GM19328 (cell line): ENCODE measurements at regions not wholly inside any gene's neighbourhood (a gene's known extent, or its start where the extent isn't known, plus 50 kb on each side); places are given as distances from the start of the nearest gene placed in this dataset.

Experiments used
- ATAC-seq: cut with Tn5 transposase; IDR thresholded peaks from one replicate; pipeline ENCODE4 v1.9.1; 2021; ENCODE audit warnings: mild to moderate bottlenecking, moderate library complexity; ENCODE audit not compliant: unreplicated experiment

DNA sequence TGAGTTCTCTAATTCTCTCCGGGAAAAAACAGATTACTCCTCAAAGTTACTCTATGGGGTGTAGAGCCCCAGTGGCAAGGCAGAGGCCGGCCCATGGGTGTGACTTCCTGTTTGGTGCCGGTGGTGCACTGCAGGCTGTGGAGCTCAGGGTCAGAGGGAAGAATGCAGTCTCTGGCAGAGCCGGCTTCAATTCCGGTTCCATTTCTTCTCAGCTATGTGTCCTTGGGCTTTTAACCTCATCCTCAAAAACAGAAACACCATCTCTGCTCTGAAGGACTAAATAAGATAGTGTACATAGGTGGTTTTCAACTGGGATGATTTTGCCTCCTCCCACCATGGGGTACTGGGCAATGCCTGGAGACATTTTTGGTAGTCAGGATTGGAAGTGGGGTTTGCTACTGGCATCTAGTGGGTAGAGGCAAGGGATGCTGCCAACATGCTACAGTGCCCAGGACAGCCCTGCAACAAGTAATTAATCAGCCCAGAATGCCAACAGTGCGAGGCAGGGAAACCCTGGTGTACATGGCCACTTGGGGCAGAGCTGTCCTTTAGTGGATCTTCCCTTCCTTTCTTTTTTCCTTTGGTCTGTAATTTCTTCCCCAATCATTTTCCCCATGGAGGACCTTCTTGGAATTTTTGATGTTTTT, 81.2 kb downstream of the INSIG2 start:
- ATAC-seq: no peak

DNA sequence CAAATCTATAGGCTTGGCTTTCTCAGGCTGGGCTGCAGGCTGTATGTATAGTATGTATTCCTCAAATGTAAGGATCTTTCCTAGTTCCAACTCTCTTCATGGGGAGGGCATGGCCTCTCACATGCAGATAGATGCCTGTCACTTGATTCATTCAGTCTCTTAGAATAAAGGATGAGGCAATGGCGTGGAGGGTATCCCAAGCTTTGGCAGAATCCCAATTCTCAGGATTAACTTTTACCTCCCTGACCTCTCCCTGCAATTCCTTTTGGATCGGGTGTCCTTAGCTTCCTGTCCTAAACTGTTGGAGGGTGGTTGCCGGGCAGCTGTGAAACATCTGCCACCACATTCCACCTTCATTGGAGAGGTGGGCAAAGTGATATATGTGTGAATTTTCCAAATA, 80.3 kb downstream of the INSIG2 start:
- ATAC-seq: no peak

DNA sequence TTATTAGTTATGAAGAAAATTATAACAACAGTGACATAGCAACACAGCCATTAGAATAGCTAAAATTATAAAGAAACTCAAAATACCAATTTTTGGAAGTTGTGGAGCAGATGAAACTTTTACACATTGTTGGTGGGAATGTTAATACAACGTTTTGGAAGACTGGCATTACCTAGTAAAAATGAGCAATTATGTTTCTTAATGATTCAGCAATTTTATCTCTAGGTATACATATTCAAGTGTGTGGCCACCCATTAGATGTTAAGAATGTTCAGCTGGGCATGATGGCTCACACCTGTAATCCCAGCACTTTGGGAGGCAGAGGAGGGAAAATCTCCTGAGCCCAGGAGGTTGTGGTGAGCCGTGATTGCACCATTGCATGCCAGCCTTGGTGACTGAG, 78.8 kb downstream of the INSIG2 start:
- no peak for ATAC-seq

DNA sequence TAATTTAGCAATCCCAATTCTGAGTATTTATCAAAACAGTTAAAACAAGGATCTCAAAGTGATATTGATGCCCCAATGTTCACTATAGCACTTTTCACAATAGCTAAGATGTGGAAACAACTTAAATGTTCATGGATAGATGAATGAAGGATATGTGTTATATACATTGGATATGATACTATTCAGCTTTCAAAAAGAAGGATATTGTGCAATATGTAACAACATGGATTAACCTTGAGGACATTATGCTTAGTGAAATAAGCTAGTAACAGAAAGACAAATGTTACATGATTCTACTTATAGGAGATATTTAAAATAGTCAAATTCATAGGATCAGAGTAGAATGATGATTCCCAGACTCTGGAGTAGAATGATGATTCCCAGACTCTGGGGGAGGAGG, 78.0 kb downstream of the INSIG2 start:
- no peak for ATAC-seq

DNA sequence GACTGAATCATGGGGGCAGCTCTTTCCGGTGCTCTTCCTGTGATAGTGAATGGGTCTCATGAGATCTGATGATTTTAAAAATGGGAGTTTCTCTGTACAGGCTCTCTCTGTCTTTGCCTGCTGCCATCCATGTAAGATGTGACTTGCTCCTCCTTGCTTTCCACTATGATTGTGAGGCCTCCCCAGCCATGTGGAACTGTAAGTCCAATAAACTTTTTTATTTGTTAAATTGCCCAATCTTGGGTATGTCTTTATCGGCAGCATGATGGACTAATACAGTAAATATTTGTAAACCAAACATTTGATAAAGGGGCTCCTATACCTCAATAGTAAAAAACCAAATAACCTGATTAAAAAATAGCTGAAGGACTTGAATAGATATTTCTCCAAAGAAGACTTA, 77.3 kb downstream of the INSIG2 start:
- ATAC-seq: no peak
